ENCODE measurements at regions not wholly inside any gene's neighbourhood (a gene's known extent, or its start where the extent isn't known, plus 50 kb on each side); places are given as distances from the start of the nearest gene placed in this dataset.
"Not testable (repeated sequence)": the region's sequence is repeated elsewhere in the genome, so short reads cannot be mapped to it uniquely, and the experiment has no call there.

DNA sequence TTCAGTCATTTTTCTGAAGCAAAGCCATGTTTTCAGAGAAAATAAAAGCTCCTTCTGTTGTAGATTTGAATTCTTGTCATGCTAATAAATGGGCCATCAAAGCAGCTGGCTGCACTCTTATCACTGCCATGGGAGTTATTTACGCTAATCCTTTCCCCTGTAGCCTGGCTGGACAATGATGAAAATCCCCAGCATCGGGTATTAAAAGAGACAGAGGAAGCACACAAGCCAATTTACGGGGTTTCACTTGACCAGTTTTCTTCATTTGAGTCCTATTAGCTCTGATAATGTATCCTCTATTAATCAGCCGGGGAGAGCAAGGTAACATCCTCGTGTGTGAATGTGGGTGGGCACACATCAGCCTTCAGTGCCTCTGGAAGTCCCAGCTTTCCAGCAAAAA, 470.2 kb upstream of the API5 start:
- H3K9me3 ChIP-seq: no peaks in the 10 kb centered on the region
- DNase-seq (ENCODE audit: low spot score in 2 of 2): no peak
- H3K27me3 ChIP-seq: no peaks in the 10 kb centered on the region
- no peak overlapping the region for H3K27ac ChIP-seq
- 77% methylated on average over 5 of the region's 5 CpGs for WGBS
- no peaks in the 10 kb centered on the region for H3K36me3 ChIP-seq
- H3K4me1 ChIP-seq: no peaks in the 10 kb centered on the region
- H3K4me3 ChIP-seq: no peak overlapping the region
- TF ChIP-seq EP300 (IDR thresholded peaks at IDR 0.05) (no peak), POLR2A (IDR thresholded peaks at IDR 0.05) (no peak), POLR2AphosphoS5 (IDR thresholded peaks at IDR 0.05) (no peak)
- TF ChIP-seq, protein P1, sequence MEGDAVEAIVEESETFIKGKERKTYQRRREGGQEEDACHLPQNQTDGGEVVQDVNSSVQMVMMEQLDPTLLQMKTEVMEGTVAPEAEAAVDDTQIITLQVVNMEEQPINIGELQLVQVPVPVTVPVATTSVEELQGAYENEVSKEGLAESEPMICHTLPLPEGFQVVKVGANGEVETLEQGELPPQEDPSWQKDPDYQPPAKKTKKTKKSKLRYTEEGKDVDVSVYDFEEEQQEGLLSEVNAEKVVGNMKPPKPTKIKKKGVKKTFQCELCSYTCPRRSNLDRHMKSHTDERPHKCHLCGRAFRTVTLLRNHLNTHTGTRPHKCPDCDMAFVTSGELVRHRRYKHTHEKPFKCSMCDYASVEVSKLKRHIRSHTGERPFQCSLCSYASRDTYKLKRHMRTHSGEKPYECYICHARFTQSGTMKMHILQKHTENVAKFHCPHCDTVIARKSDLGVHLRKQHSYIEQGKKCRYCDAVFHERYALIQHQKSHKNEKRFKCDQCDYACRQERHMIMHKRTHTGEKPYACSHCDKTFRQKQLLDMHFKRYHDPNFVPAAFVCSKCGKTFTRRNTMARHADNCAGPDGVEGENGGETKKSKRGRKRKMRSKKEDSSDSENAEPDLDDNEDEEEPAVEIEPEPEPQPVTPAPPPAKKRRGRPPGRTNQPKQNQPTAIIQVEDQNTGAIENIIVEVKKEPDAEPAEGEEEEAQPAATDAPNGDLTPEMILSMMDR (IDR thresholded peaks at IDR 0.05): no peak

DNA sequence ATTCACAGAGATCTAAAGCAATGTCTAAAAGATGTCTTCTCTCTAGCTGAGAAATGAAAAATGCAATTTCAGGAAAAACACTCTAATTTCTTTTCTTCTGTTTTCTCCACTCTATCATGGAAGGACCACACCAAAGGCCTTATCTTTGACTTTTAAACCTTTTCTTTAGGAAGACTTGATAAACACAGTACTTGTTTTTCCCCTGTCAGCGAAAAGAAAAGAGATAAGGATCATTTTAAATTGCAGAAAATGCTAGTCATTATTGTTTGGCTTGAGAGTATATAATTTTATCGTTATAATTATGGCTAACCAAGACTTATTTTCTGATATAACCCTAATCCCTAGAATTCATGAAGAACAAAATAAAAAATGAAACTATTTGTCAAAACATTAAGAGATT, 462.4 kb upstream of the API5 start:
- DNase-seq (ENCODE audit: low spot score in 2 of 2): no peak
- Histone ChIP-seq H3K27me3 (no peaks in the 10 kb centered on the region), H3K9me3 (no peaks in the 10 kb centered on the region), H3K36me3 (no peaks in the 10 kb centered on the region), H3K27ac (no peak overlapping the region), H3K4me1 (no peaks in the 10 kb centered on the region), H3K4me3 (no peak overlapping the region)
- no peak for TF ChIP-seq EP300 (IDR thresholded peaks at IDR 0.05)
- TF ChIP-seq POLR2AphosphoS5 (IDR thresholded peaks at IDR 0.05): no peak
- no peak for TF ChIP-seq POLR2A (IDR thresholded peaks at IDR 0.05)
- TF ChIP-seq, protein P1 (IDR thresholded peaks at IDR 0.05): no peak
- WGBS: 62% methylated on average over 2 of the region's 2 CpGs

DNA sequence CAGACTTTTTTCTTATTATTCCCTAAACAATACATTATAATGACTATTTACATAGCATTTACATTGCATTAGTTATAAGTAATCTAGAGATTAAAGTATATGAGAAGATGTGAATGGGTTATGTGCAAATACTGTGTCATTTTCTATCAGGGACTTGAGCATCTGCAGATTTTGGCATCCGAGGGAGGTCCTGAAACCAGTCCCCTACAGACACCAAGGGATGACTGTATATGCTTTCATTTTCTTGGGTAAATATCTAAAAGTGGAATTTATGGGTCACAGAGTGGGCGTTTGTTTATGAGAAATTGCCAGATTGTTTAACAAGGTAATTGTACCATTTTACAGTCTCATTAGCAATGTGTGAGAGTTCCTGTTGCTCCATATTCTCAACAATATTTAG, 454.5 kb upstream of the API5 start:
- no peak overlapping the region for H3K4me3 ChIP-seq
- H3K27me3 ChIP-seq: no peaks in the 10 kb centered on the region
- DNase-seq (ENCODE audit: low spot score in 2 of 2): no peak
- no peaks in the 10 kb centered on the region for H3K36me3 ChIP-seq
- TF ChIP-seq, protein P1 (IDR thresholded peaks at IDR 0.05): no peak
- TF ChIP-seq EP300 (IDR thresholded peaks at IDR 0.05) (no peak), POLR2A (IDR thresholded peaks at IDR 0.05) (no peak), POLR2AphosphoS5 (IDR thresholded peaks at IDR 0.05) (no peak)
- no peaks in the 10 kb centered on the region for H3K4me1 ChIP-seq
- 61% methylated on average over 2 of the region's 2 CpGs for WGBS
- no peak overlapping the region for H3K27ac ChIP-seq
- H3K9me3 ChIP-seq: no peaks in the 10 kb centered on the region

DNA sequence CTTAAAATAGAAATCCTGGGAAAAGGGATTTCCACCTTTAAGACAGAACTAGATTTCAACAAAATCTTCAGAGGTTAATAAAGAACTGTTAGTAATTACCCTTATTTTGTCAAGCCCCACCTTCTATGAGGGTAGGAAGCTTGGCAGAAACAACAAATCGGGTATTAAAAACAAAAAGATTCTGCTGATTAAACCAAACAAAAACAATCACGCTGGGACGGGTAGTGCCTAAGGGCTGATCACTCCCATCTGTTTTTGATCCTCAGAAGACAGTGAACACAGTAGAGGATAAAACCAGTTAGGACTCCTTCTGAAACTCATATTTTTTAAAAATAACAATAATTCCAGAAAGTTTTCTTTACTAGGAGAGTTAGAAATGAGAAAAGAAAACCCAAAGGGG, 441.3 kb upstream of the API5 start:
- peaks cover 5% of the 10 kb centered on the region for H3K4me1 ChIP-seq
- H3K27ac ChIP-seq: no peak overlapping the region
- no peaks in the 10 kb centered on the region for H3K27me3 ChIP-seq
- no peaks in the 10 kb centered on the region for H3K9me3 ChIP-seq
- DNase-seq (ENCODE audit: low spot score in 2 of 2): no peak
- no peak overlapping the region for H3K4me3 ChIP-seq
- H3K36me3 ChIP-seq: no peaks in the 10 kb centered on the region
- 22% methylated on average over 3 of the region's 3 CpGs for WGBS
- no peak for TF ChIP-seq POLR2AphosphoS5 (IDR thresholded peaks at IDR 0.05)
- no peak for TF ChIP-seq EP300 (IDR thresholded peaks at IDR 0.05)
- TF ChIP-seq, protein P1 (IDR thresholded peaks at IDR 0.05): no peak
- TF ChIP-seq POLR2A (IDR thresholded peaks at IDR 0.05): no peak

DNA sequence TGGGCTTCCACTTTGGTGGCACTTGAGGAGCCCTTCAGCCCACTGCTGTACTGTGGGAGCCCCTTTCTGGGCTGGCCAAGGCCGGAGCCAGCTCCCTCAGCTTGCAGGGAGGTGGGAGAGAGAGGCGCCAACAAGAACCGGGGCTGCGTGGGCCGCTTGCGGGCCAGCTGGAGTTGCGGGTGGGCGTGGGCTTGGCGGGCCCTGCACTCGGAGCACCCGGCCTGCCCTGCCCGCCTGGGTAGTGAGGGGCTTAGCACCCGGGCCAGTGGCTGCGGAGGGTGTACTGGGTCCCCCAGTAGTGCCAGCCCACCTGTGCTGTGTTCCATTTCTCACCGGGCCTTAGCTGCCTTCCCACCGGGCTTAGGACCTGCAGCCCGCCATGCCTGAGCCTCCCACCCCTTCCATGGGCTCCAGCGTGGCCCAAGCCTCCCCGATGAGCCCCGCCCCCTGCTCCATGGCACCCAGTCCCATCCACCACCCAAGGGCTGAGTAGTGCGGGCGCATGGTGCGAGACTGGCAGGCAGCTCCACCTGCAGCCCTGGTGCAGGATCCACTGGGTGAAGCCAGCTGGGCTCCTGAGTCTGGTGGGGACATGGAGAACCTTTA, 437.9 kb upstream of the API5 start:
- not testable (repeated sequence) for H3K36me3 ChIP-seq; H3K27ac ChIP-seq; H3K9me3 ChIP-seq; H3K27me3 ChIP-seq; H3K4me3 ChIP-seq; DNase-seq (ENCODE audit: low spot score in 2 of 2); H3K4me1 ChIP-seq
- 90% methylated on average over 2 of the region's 23 CpGs for WGBS

DNA sequence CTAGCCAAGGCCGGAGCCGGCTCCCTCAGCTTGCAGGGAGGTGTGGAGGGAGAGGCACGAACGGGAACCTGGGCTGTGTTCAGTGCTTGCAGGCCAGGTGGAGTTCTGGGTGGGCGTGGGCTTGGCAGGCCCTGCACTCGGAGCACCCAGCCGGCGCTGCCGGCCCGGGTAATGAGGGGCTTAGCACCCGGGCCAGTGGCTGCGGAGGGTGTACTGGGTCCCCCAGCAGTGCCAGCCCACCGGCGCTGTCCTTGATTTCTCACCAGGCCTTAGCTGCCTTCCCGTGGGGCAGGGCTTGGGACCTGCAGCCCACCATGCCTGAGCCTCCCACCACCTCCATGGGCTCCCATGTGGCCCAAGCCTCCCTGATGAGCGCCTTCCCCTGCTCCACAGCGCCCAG, 430.5 kb upstream of the API5 start:
- H3K4me3 ChIP-seq; H3K9me3 ChIP-seq; H3K4me1 ChIP-seq; H3K36me3 ChIP-seq; H3K27ac ChIP-seq; H3K27me3 ChIP-seq; DNase-seq (ENCODE audit: low spot score in 2 of 2): not testable (repeated sequence)
- WGBS: 93% methylated on average over 4 of the region's 17 CpGs

Data from suprapubic skin (tissue), 4 donors.